Mucosa of descending colon (tissue), 3 donors: ENCODE measurements at regions not wholly inside any gene's neighbourhood (a gene's known extent, or its start where the extent isn't known, plus 50 kb on each side); places are given as distances from the start of the nearest gene placed in this dataset.

ENCODE experiments used
- ATAC-seq: fragments of 200-7000 bp; cut with Tn5 transposase; one replicate; pipeline ENCODE4 v1.9.1; 2020; ENCODE audit warnings: mild to moderate bottlenecking, moderate library complexity
- DNase-seq, 3 donors: peaks; one replicate each; pipeline ENCODE4 v3.0.0-alpha.2; 2020
- H3K36me3 ChIP-seq: fragments of 200-600 bp; one replicate; pipeline ENCODE4 v1.8.0; 2021; ENCODE audit warnings: low read depth, mild to moderate bottlenecking
- H3K4me1 ChIP-seq: fragments of 200-600 bp; one replicate; pipeline ENCODE4 v1.8.0; 2021; ENCODE audit warnings: low read depth, mild to moderate bottlenecking
- H3K4me3 ChIP-seq: fragments of 200-600 bp; one replicate; pipeline ENCODE4 v1.8.0; 2021; ENCODE audit warnings: mild to moderate bottlenecking
- H3K9me3 ChIP-seq: fragments of 200-600 bp; one replicate; pipeline ENCODE4 v1.8.0; 2021; ENCODE audit warnings: mild to moderate bottlenecking
- CTCF ChIP-seq: fragments of 200-600 bp; IDR thresholded peaks from one replicate; pipeline ENCODE4 v1.8.0; 2022; ENCODE audit warnings: antibody characterized with exemption, mild to moderate bottlenecking
- intact Hi-C, 2 donors: fragments of 100-400 bp; cut with DNase I in 1 of 2; cut with micrococcal nuclease in 1 of 2; formaldehyde crosslinking; loops; one replicate each; pipeline versions ENCODE4 v1.11.0 to v1.11.1; 2022; cut with DNase I, micrococcal nuclease
- donor health status: DM: no; HTN: no; CAD: no; lungs with moderate emphysema.
- donor health status: DM: no; HTN: no; CAD: no.
- donor health status: DM: no; HTN: yes; CAD: no.

GRCh38 chr5:104298518-104298917 is 735.9 kb upstream of the NUDT12 start:
- intact Hi-C loops = no loop called here
- Histone ChIP-seq H3K4me3 (no peak overlapping the region), H3K9me3 (no peaks in the 10 kb centered on the region), H3K36me3 (no peaks in the 10 kb centered on the region), H3K4me1 (no peaks in the 10 kb centered on the region)
- no peak for TF ChIP-seq CTCF
- ATAC-seq (no peak), DNase-seq (no peak)

GRCh38 chr5:104297076-104297475 is 734.5 kb upstream of the NUDT12 start:
- Histone ChIP-seq H3K9me3 (no peaks in the 10 kb centered on the region), H3K4me1 (no peaks in the 10 kb centered on the region), H3K36me3 (no peaks in the 10 kb centered on the region), H3K4me3 (no peak overlapping the region)
- intact Hi-C loops = no loop called here
- no peak for DNase-seq
- no peak for TF ChIP-seq CTCF
- ATAC-seq = no peak

DNA sequence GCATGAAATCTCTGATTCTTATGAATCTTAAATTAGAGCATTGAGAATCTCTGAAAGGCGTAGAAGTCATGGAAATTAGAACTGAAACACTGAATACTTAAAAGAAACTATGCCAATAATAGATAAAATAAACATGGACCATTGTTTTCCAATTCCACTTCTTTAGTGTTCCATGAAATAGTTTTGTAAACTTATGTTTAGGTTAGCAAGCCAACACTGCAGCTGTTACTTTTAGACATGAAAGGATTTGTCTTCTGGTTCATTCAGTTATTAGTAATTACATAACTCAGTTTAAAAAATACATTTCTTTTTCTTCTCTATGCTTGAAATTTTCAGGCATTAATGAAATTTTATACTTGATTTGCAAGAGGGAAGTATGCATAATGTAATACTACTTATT is 733.4 kb upstream of the NUDT12 start:
- Histone ChIP-seq H3K36me3 (no peaks in the 10 kb centered on the region), H3K4me1 (no peaks in the 10 kb centered on the region), H3K4me3 (no peak overlapping the region), H3K9me3 (no peaks in the 10 kb centered on the region)
- intact Hi-C loops = no loop called here
- no peak for DNase-seq
- no peak for TF ChIP-seq CTCF
- no peak for ATAC-seq

GRCh38 chr5:104283136-104283535 is 720.5 kb upstream of the NUDT12 start:
- Histone ChIP-seq H3K4me3 (no peak overlapping the region), H3K9me3 (peaks cover 2% of the 10 kb centered on the region), H3K4me1 (no peaks in the 10 kb centered on the region), H3K36me3 (no peaks in the 10 kb centered on the region)
- intact Hi-C loops = no loop called here
- no peak for DNase-seq
- ATAC-seq = no peak
- TF ChIP-seq CTCF = no peak

- Histone ChIP-seq H3K36me3 (no peaks in the 10 kb centered on the region), H3K9me3 (no peaks in the 10 kb centered on the region), H3K4me1 (no peaks in the 10 kb centered on the region), H3K4me3 (no peak overlapping the region)
- intact Hi-C loops = no loop called here
- no peak for DNase-seq
- TF ChIP-seq CTCF = no peak
- no peak for ATAC-seq
Observed at GRCh38 chr5:104273725-104274124, 711.1 kb upstream of the NUDT12 start.

- no peaks in the 10 kb centered on the region for H3K9me3 ChIP-seq
- no peaks in the 10 kb centered on the region for H3K4me1 ChIP-seq
- DNase-seq (no peak), ATAC-seq (no peak)
- no peaks in the 10 kb centered on the region for H3K36me3 ChIP-seq
- TF ChIP-seq CTCF = no peak
- no peak overlapping the region for H3K4me3 ChIP-seq
- intact Hi-C loops = no loop called here
Observed at GRCh38 chr5:104267320-104268015, 704.9 kb upstream of the NUDT12 start.
